ENCODE measurements at regions not wholly inside any gene's neighbourhood (a gene's known extent, or its start where the extent isn't known, plus 50 kb on each side); places are given as distances from the start of the nearest gene placed in this dataset.
"Not testable (repeated sequence)": the region's sequence is repeated elsewhere in the genome, so short reads cannot be mapped to it uniquely, and the experiment has no call there.

DNA sequence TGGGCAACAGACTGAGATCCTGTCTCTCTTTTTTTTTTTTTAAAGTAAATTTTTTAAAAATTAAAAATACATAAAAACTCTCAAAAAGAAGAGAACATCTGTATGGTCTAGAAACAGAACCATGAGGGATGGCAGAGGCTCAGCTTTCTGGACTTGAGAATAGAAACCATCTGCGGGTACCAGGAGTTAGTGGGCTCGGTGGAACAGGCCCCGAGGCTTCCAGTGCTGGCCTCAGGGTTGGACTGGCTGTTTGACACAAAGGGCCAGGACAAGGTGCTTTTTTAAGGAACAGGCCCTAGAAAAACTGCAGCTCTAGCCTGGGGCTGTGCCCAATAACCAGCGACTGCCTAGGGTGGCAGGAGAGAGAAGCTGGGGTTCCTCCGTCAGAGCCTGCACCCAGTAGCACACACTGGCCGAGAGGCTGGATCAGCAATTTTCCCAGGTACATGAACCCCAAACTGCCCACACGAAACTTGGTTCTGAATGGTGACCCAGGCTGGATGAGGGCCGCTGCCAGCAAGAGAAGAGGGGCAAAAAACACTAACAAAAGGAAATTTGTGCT, 131.0 kb upstream of the OLIG3 start:
- Mint-ChIP-seq H3K27me3 (peaks cover 31% of the 10 kb centered on the region), H3K9me3 (peaks cover 0 to 2% (median 0%) of the 10 kb centered on the region in 7 donors), H3K4me3 (no peak overlapping the region), H3K27ac (no peak overlapping the region), H3K4me1 (no peaks in the 10 kb centered on the region), H3K36me3 (no peaks in the 10 kb centered on the region)
- Histone ChIP-seq H3K4me1 (ENCODE audit: control insufficient read depth, insufficient read depth, low read length, poor library complexity, severe bottlenecking) (no peaks in the 10 kb centered on the region), H3K27me3 (ENCODE audit: control insufficient read depth, insufficient read depth, low read length) (peaks cover 21% of the 10 kb centered on the region), H3K9me3 (ENCODE audit: control insufficient read depth in 2 of 2, low read length in 2 of 2) (no peaks in the 10 kb centered on the region), H3K4me3 (ENCODE audit: low read depth, low read length) (no peak overlapping the region), H3K27ac (ENCODE audit: insufficient read depth, low read length, poor library complexity, severe bottlenecking) (no peak overlapping the region), H3K36me3 (ENCODE audit: control insufficient read depth, insufficient read depth, low read length) (no peaks in the 10 kb centered on the region)
- ATAC-seq (ENCODE audit: low read depth in 2 of 2) (no peak), DNase-seq (no peak)

DNA sequence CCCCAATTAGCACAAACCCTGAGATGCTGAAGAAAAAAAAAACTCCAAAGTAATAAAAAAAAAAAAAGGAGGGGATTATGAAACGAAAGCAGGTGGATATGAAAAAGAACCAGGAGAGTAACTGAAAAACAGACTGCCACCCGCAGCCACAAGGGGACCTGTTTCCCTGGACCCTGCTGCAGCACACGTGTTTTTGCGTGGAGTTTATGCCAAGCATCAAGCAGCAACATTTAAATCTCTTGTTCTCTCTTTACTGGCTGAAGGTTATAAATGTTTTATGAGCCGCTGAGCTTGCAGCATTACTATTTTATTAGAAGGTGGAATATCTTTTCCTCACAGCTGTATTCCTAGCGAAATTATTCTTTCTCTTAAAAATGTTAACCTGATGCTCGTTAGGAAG, 131.6 kb upstream of the OLIG3 start:
- Mint-ChIP-seq H3K9me3 (peaks cover 0 to 2% (median 0%) of the 10 kb centered on the region in 7 donors), H3K4me3 (no peak overlapping the region), H3K27me3 (peaks cover 31% of the 10 kb centered on the region), H3K36me3 (no peaks in the 10 kb centered on the region), H3K4me1 (no peaks in the 10 kb centered on the region), H3K27ac (no peak overlapping the region)
- Histone ChIP-seq H3K27me3 (ENCODE audit: control insufficient read depth, insufficient read depth, low read length) (peaks cover 18% of the 10 kb centered on the region), H3K4me1 (ENCODE audit: control insufficient read depth, insufficient read depth, low read length, poor library complexity, severe bottlenecking) (no peaks in the 10 kb centered on the region), H3K27ac (ENCODE audit: insufficient read depth, low read length, poor library complexity, severe bottlenecking) (no peak overlapping the region), H3K9me3 (ENCODE audit: control insufficient read depth in 2 of 2, low read length in 2 of 2) (no peaks in the 10 kb centered on the region), H3K4me3 (ENCODE audit: low read depth, low read length) (no peak overlapping the region), H3K36me3 (ENCODE audit: control insufficient read depth, insufficient read depth, low read length) (no peaks in the 10 kb centered on the region)
- ATAC-seq (ENCODE audit: low read depth in 2 of 2) (no peak), DNase-seq (no peak)

DNA sequence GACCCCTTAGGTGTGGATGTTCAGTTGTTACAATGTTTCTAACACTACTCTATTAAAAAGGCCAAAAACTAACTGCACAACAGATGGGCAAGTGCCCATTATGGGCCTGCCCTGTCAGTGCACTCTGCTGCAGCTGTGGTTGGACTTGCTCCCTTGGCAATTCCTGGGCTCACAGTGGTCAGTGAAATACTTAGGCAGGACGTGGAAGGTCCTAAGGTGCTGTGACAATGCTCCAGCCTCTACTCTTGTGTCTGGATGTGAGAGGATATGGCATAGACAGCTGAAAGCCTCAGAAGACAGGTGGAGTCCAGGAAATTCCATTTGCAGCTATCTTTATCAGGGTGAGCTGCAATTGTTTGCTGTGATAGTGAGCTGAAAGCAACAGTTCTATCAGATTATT, 136.5 kb upstream of the OLIG3 start:
- Histone ChIP-seq H3K27me3 (ENCODE audit: control insufficient read depth, insufficient read depth, low read length) (no peaks in the 10 kb centered on the region), H3K9me3 (ENCODE audit: control insufficient read depth in 2 of 2, low read length in 2 of 2) (no peaks in the 10 kb centered on the region), H3K4me1 (ENCODE audit: control insufficient read depth, insufficient read depth, low read length, poor library complexity, severe bottlenecking) (no peaks in the 10 kb centered on the region), H3K27ac (ENCODE audit: insufficient read depth, low read length, poor library complexity, severe bottlenecking) (no peak overlapping the region), H3K4me3 (ENCODE audit: low read depth, low read length) (no peak overlapping the region), H3K36me3 (ENCODE audit: control insufficient read depth, insufficient read depth, low read length) (no peaks in the 10 kb centered on the region)
- DNase-seq (no peak), ATAC-seq (ENCODE audit: low read depth in 2 of 2) (no peak)
- no peaks in the 10 kb centered on the region for H3K36me3 Mint-ChIP-seq
- no peaks in the 10 kb centered on the region for H3K4me1 Mint-ChIP-seq
- no peak overlapping the region for H3K4me3 Mint-ChIP-seq
- H3K9me3 Mint-ChIP-seq, result peaks cover 0 to 2% (median 0%) of the 10 kb centered on the region in 7 donors
- H3K27ac Mint-ChIP-seq, result no peak overlapping the region
- H3K27me3 Mint-ChIP-seq, result peaks cover 28% of the 10 kb centered on the region

DNA sequence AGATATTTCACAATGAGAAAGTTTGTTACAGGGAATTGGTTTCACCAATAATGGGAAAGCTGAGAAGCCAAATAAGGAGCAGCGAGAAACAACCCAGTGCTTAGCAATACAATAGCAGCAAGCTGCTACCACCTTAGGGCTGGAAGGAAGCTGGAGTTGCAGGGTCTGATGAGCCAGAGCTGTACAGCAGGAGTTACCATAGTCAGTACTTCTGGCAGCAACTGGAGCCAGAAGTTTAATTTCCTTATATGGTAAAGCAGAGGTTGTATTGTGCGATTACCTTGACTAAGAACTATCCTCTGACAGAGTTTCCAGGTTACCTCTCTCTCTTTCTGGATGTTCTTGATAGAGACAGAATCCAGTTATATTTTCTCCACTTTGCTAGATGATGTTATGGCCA, 137.1 kb upstream of the OLIG3 start:
- no peaks in the 10 kb centered on the region for H3K9me3 ChIP-seq (ENCODE audit: control insufficient read depth in 2 of 2, low read length in 2 of 2)
- Mint-ChIP-seq H3K4me1 (no peaks in the 10 kb centered on the region), H3K36me3 (no peaks in the 10 kb centered on the region), H3K27me3 (peaks cover 30% of the 10 kb centered on the region), H3K27ac (no peak overlapping the region), H3K4me3 (no peak overlapping the region), H3K9me3 (peaks cover 0 to 2% (median 0%) of the 10 kb centered on the region in 7 donors)
- ATAC-seq (ENCODE audit: low read depth in 2 of 2) (no peak), DNase-seq (no peak)
- H3K27ac ChIP-seq (ENCODE audit: insufficient read depth, low read length, poor library complexity, severe bottlenecking), result no peak overlapping the region
- no peak overlapping the region for H3K4me3 ChIP-seq (ENCODE audit: low read depth, low read length)
- H3K4me1 ChIP-seq (ENCODE audit: control insufficient read depth, insufficient read depth, low read length, poor library complexity, severe bottlenecking), result no peaks in the 10 kb centered on the region
- no peaks in the 10 kb centered on the region for H3K36me3 ChIP-seq (ENCODE audit: control insufficient read depth, insufficient read depth, low read length)
- no peaks in the 10 kb centered on the region for H3K27me3 ChIP-seq (ENCODE audit: control insufficient read depth, insufficient read depth, low read length)

DNA sequence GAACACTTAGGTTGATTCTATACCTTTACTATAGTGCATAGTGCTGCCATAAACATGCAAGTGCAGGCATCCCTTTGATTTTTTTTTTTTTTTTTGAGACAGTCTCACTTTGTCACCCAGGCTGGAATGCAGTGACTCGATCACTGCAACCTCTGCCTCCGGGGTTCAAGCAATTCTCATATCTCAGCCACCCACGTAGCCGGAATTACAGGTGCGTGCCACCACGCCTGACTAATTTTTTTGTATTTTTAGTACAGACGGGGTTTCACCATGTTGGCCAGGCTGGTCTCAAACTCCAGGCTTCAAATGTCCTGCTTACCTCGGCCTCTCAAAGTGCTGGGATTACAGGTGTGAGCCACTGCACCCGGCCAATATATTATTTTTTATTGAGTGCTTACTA, 140.0 kb upstream of the OLIG3 start:
- ATAC-seq (ENCODE audit: low read depth in 2 of 2); H3K36me3 ChIP-seq (ENCODE audit: control insufficient read depth, insufficient read depth, low read length); H3K4me1 Mint-ChIP-seq; H3K4me3 Mint-ChIP-seq; H3K27ac ChIP-seq (ENCODE audit: insufficient read depth, low read length, poor library complexity, severe bottlenecking); H3K36me3 Mint-ChIP-seq; H3K9me3 Mint-ChIP-seq; DNase-seq; H3K27me3 ChIP-seq (ENCODE audit: control insufficient read depth, insufficient read depth, low read length); H3K4me1 ChIP-seq (ENCODE audit: control insufficient read depth, insufficient read depth, low read length, poor library complexity, severe bottlenecking); H3K4me3 ChIP-seq (ENCODE audit: low read depth, low read length); H3K9me3 ChIP-seq (ENCODE audit: control insufficient read depth in 2 of 2, low read length in 2 of 2); H3K27ac Mint-ChIP-seq: not testable (repeated sequence)
- peaks cover 23% of the 10 kb centered on the region for H3K27me3 Mint-ChIP-seq

DNA sequence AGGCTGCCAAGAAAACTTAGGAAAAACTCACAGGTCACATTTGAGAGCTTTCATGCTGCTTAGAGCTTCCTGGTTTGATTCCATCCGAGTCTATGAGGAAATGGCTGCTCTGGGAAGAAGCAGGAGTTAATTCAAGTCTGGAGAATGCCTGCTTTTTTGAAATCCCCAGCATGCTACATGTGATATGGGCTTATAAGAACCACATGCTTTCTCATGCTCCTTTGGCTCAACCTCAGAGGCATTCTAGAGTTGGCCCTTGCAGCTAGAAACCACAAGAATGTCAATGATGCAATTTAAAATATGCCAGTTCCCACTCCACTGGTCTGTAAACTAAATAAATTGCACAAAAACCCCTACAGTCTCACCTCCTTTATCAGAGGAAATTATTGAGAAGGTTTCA, 142.9 kb upstream of the OLIG3 start:
- H3K27ac Mint-ChIP-seq, result no peak overlapping the region
- no peaks in the 10 kb centered on the region for H3K36me3 Mint-ChIP-seq
- no peak overlapping the region for H3K4me3 Mint-ChIP-seq
- peaks cover 0 to 9% (median 5%) of the 10 kb centered on the region in 4 donors for H3K4me1 Mint-ChIP-seq
- Histone ChIP-seq H3K36me3 (ENCODE audit: control insufficient read depth, insufficient read depth, low read length) (no peaks in the 10 kb centered on the region), H3K4me1 (ENCODE audit: control insufficient read depth, insufficient read depth, low read length, poor library complexity, severe bottlenecking) (peaks cover 3% of the 10 kb centered on the region), H3K9me3 (ENCODE audit: control insufficient read depth in 2 of 2, low read length in 2 of 2) (no peaks in the 10 kb centered on the region), H3K27me3 (ENCODE audit: control insufficient read depth, insufficient read depth, low read length) (peaks cover 3% of the 10 kb centered on the region), H3K4me3 (ENCODE audit: low read depth, low read length) (no peak overlapping the region), H3K27ac (ENCODE audit: insufficient read depth, low read length, poor library complexity, severe bottlenecking) (no peak overlapping the region)
- H3K9me3 Mint-ChIP-seq, result peaks cover 0 to 2% (median 0%) of the 10 kb centered on the region in 7 donors
- DNase-seq (no peak), ATAC-seq (ENCODE audit: low read depth in 2 of 2) (no peak)
- peaks cover 15% of the 10 kb centered on the region for H3K27me3 Mint-ChIP-seq

DNA sequence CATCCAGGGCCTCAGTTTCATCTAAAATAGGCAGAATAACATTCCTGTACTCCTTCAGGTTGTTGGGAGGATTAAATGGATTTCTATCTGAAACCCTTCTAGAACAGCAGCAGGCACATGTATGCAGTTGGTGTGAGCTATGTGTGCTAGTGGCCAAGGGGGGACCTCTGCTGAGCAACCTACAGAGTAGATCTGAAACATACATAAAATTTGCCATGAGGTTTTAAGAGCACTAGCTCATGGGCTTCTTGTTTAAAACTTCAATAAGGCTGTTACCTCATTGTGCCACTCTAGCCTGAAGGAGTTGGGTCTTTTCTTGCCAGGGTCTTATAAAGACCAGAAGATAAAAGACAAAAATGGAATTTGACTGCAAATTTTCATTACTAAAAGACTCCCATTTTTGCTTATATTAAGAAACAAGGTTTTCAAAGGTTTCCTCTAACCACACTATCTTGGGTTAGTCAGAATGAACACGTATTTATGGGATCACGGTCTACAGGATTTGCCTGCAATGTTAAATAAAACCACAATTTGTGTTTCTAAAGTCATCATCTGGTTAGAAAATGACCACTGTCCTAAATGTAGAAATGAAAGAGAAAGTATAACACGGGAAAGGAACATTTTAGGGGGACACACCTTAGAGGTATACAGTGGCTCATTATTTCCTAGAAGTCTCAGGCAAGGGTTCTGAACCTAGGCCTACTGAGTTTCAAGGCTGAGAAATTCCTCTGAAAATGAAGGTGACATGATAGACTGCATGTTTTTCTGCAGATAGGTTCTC, 144.9 kb upstream of the OLIG3 start:
- Mint-ChIP-seq H3K4me1 (peaks cover 0 to 9% (median 5%) of the 10 kb centered on the region in 4 donors), H3K9me3 (no peaks in the 10 kb centered on the region), H3K36me3 (no peaks in the 10 kb centered on the region), H3K27ac (peak overlapping the region in 1 of 3 donors; percentile 83), H3K27me3 (peaks cover 10% of the 10 kb centered on the region), H3K4me3 (no peak overlapping the region)
- Histone ChIP-seq H3K27ac (ENCODE audit: insufficient read depth, low read length, poor library complexity, severe bottlenecking) (no peak overlapping the region), H3K9me3 (ENCODE audit: control insufficient read depth in 2 of 2, low read length in 2 of 2) (no peaks in the 10 kb centered on the region), H3K4me3 (ENCODE audit: low read depth, low read length) (no peak overlapping the region), H3K27me3 (ENCODE audit: control insufficient read depth, insufficient read depth, low read length) (peaks cover 8% of the 10 kb centered on the region), H3K4me1 (ENCODE audit: control insufficient read depth, insufficient read depth, low read length, poor library complexity, severe bottlenecking) (peaks cover 3% of the 10 kb centered on the region), H3K36me3 (ENCODE audit: control insufficient read depth, insufficient read depth, low read length) (no peaks in the 10 kb centered on the region)
- ATAC-seq (ENCODE audit: low read depth in 2 of 2) (peak in 1 of 2 donors; percentile 22), DNase-seq (peak in 1 of 3 donors; percentile 67)

DNA sequence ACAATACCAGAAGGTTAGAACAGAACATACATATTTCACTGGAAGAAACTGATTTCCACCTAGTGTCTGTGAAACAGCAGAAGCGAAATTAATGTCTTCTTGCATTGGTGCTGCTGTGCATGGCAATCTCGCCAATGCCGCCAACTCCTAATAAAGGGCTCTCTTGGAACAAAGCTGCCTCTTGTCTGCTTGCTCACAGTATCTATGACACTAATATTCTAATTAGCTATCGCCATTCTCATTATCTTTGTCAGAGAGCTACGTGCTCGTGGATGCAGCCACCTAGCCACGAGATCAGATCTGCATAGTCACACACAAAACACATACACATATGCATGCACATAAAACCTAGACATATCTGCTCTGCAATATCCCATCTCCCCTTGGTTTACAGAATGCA, 145.9 kb upstream of the OLIG3 start:
- Mint-ChIP-seq H3K36me3 (no peaks in the 10 kb centered on the region), H3K4me1 (peaks cover 0 to 9% (median 5%) of the 10 kb centered on the region in 4 donors), H3K9me3 (no peaks in the 10 kb centered on the region), H3K27ac (no peak overlapping the region), H3K27me3 (peaks cover 10% of the 10 kb centered on the region), H3K4me3 (no peak overlapping the region)
- Histone ChIP-seq H3K4me3 (ENCODE audit: low read depth, low read length) (no peak overlapping the region), H3K27ac (ENCODE audit: insufficient read depth, low read length, poor library complexity, severe bottlenecking) (no peak overlapping the region), H3K9me3 (ENCODE audit: control insufficient read depth in 2 of 2, low read length in 2 of 2) (no peaks in the 10 kb centered on the region), H3K27me3 (ENCODE audit: control insufficient read depth, insufficient read depth, low read length) (peaks cover 10% of the 10 kb centered on the region), H3K4me1 (ENCODE audit: control insufficient read depth, insufficient read depth, low read length, poor library complexity, severe bottlenecking) (peaks cover 3% of the 10 kb centered on the region), H3K36me3 (ENCODE audit: control insufficient read depth, insufficient read depth, low read length) (no peaks in the 10 kb centered on the region)
- ATAC-seq (ENCODE audit: low read depth in 2 of 2), result no peak
- no peak for DNase-seq
